Esophagus squamous epithelium (tissue), 5 donors: ENCODE measurements at regions not wholly inside any gene's neighbourhood (a gene's known extent, or its start where the extent isn't known, plus 50 kb on each side); places are given as distances from the start of the nearest gene placed in this dataset.

Experiments
- DNase-seq: peaks from one replicate; lab custom pipeline; 2025; lab: John Stamatoyannopoulos, UW
- H3K27ac ChIP-seq, 4 donors: fragments of 200-600 bp; sonication (generic); one replicate each; pipeline ENCODE4 v1.5.1; 2016 to 2019; ENCODE audit warnings: mild to moderate bottlenecking in 1 of 4
- H3K27me3 ChIP-seq, 4 donors: fragments of 200-600 bp; sonication (generic); 1 replicate in 3 of 4; 2 replicates in 1 of 4; pipeline versions ENCODE4 v1.5.1 to v1.6.0; 2017 to 2021; ENCODE audit warnings: antibody characterized with exemption in 1 of 4
- H3K36me3 ChIP-seq, 3 donors: fragments of 200-600 bp; sonication (generic); one replicate each; pipeline ENCODE4 v1.5.1; 2016 to 2019
- H3K4me1 ChIP-seq, 3 donors: fragments of 200-600 bp; sonication (generic); one replicate each; pipeline ENCODE4 v1.5.1; 2017 to 2019
- H3K4me3 ChIP-seq, 4 donors: fragments of 200-600 bp; sonication (generic); 1 replicate in 3 of 4; 2 replicates in 1 of 4; pipeline ENCODE4 v1.5.1; 2016 to 2019; ENCODE audit warnings: mild to moderate bottlenecking in 2 of 4, moderate library complexity in 1 of 4
- H3K9me3 ChIP-seq, 3 donors: fragments of 200-600 bp; sonication (generic); one replicate each; pipeline ENCODE4 v1.5.1; 2016 to 2019
- POLR2A ChIP-seq, 4 donors: fragments of 450-650 bp; IDR thresholded peaks; one replicate each; pipeline ENCODE4 v1.6.1; 2017; ENCODE audit warnings: antibody characterized with exemption in 4 of 4, mild to moderate bottlenecking in 4 of 4, moderate library complexity in 3 of 4
- WGBS, 2 donors: methylation state at CpG; one replicate each; pipeline ENCODE4 v1.1.5; 2018; 5-methylcytosine and 5-hydroxymethylcytosine counted together
- intact Hi-C: fragments of 100-400 bp; cut with DNase I; formaldehyde crosslinking; loops from one replicate; pipeline ENCODE4 v1.15.0; 2022
- TF ChIP-seq, protein P1 (sequence below), 6 experiments: fragments of 450-650 bp in 4 of 6; fragments of 200-600 bp in 2 of 6; sonication (generic) in 2 of 6; IDR thresholded peaks; one replicate each; pipeline ENCODE4 v1.5.1; 2016 to 2019; ENCODE audit warnings: antibody characterized with exemption in 6 of 6, mild to moderate bottlenecking in 4 of 6, moderate library complexity in 4 of 6
- donor health status: DM: yes; HTN: yes; CAD: no.

DNA sequence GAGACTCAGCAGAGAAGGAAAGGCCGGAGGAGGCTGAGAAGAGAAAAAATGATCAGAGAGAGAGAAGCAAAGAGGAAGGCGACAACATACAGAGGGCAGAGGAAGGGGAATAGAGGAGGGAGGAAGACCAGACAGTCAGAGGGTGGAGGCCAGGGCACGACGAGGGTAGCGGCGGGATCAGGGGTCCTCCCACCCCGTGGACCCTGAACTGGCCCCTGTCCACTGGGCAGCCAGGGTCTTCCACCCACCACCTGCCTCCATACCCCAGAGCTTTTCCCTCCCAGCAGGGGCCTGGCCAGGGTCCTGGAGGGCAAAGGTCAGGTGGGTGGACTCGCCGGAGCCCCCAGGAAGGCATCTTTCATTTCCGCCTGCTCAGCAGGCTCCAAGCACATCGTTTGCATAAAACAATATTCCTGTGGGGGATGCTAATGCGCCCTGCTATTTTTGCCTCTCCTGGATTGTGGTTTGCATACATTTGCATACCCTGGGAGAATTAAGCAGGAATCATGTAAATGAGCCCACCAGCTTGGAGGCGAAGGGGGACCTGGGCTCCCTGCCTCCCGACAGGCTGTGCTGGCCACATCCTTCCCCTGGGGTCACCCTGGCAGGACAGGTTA lies 394.1 kb downstream of the MN1 start:
- Histone ChIP-seq H3K36me3 (no peaks in the 10 kb centered on the region), H3K4me1 (no peaks in the 10 kb centered on the region), H3K4me3 (no peak overlapping the region), H3K27me3 (peaks cover 0 to 19% (median 0%) of the 10 kb centered on the region in 4 donors), H3K27ac (no peak overlapping the region), H3K9me3 (peaks cover 0 to 6% (median 0%) of the 10 kb centered on the region in 3 donors)
- intact Hi-C loops, result loop anchor here (10.0 kb wide), 2 partner anchors 397 to 587 kb away; partner anchors contain the start of gene MN1
- TF ChIP-seq, protein P1, sequence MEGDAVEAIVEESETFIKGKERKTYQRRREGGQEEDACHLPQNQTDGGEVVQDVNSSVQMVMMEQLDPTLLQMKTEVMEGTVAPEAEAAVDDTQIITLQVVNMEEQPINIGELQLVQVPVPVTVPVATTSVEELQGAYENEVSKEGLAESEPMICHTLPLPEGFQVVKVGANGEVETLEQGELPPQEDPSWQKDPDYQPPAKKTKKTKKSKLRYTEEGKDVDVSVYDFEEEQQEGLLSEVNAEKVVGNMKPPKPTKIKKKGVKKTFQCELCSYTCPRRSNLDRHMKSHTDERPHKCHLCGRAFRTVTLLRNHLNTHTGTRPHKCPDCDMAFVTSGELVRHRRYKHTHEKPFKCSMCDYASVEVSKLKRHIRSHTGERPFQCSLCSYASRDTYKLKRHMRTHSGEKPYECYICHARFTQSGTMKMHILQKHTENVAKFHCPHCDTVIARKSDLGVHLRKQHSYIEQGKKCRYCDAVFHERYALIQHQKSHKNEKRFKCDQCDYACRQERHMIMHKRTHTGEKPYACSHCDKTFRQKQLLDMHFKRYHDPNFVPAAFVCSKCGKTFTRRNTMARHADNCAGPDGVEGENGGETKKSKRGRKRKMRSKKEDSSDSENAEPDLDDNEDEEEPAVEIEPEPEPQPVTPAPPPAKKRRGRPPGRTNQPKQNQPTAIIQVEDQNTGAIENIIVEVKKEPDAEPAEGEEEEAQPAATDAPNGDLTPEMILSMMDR (IDR thresholded peaks at IDR 0.05), result no peak
- TF ChIP-seq POLR2A (IDR thresholded peaks at IDR 0.05), result no peak
- DNase-seq, result no peak
- WGBS, 2 donors, result 73 to 77% methylated on average over 11 to 12 of the region's 14 CpGs

DNA sequence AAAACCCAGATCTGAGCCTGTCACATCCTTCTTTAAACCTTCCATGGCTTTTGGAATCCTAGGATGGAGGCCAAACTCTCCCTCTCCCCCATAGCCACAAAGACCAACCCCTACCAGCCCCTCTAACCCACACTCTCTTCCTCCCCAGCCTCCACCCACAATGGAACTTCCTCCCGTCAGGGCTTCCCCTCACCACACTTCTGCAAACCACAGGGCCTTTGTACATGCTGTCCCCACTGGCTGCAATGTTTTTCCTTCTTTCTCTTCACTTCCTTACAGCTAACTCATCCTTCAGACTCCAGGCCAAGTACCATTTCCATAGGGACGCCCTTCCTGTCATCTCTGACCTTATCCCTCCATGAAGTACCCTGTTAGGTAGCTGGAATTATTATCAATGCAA lies 393.5 kb downstream of the MN1 start:
- no peak for DNase-seq
- WGBS, 2 donors, result 62 to 77% methylated on average over 2 of the region's 2 CpGs
- H3K27ac ChIP-seq, result no peak overlapping the region
- H3K4me1 ChIP-seq, result no peaks in the 10 kb centered on the region
- H3K27me3 ChIP-seq, result peaks cover 0 to 25% (median 0%) of the 10 kb centered on the region in 4 donors
- intact Hi-C loops, result loop anchor here (10.0 kb wide), 2 partner anchors 397 to 587 kb away; partner anchors contain the start of gene MN1
- H3K36me3 ChIP-seq, result no peaks in the 10 kb centered on the region
- H3K9me3 ChIP-seq, result peaks cover 0 to 1% (median 0%) of the 10 kb centered on the region in 3 donors
- no peak overlapping the region for H3K4me3 ChIP-seq
- TF ChIP-seq POLR2A (IDR thresholded peaks at IDR 0.05), result no peak
- TF ChIP-seq, protein P1 (IDR thresholded peaks at IDR 0.05), result no peak

DNA sequence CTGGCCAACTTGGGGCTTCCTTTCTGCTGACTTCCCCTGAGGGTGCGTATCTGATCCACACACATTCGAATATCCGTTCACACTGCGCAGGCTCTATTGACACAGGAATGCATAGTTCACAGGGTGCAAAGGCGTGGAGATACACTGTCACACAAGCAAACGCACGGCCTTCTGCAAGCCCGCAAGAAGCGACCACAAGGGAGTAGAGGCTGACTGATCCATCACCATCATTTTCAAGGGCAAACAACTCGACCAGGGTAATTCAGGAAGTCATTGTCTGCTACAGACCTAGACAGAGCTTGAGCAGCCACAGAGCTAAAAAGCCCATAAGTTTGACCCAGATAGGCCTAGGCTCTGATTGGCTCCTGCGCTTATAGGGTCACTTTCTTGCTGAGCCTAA lies 392.3 kb downstream of the MN1 start:
- H3K36me3 ChIP-seq, result no peaks in the 10 kb centered on the region
- no peak overlapping the region for H3K4me3 ChIP-seq
- H3K27me3 ChIP-seq, result peaks cover 0 to 38% (median 0%) of the 10 kb centered on the region in 4 donors
- no peaks in the 10 kb centered on the region for H3K4me1 ChIP-seq
- H3K9me3 ChIP-seq, result no peaks in the 10 kb centered on the region
- DNase-seq, result no peak
- WGBS, 2 donors, result 63 to 83% methylated on average over 9 to 11 of the region's 11 CpGs
- TF ChIP-seq, protein P1 (IDR thresholded peaks at IDR 0.05), result no peak
- no peak for TF ChIP-seq POLR2A (IDR thresholded peaks at IDR 0.05)
- intact Hi-C loops, result loop anchor here (10.0 kb wide), 2 partner anchors 396 to 586 kb away; partner anchors contain the start of gene MN1
- no peak overlapping the region for H3K27ac ChIP-seq

DNA sequence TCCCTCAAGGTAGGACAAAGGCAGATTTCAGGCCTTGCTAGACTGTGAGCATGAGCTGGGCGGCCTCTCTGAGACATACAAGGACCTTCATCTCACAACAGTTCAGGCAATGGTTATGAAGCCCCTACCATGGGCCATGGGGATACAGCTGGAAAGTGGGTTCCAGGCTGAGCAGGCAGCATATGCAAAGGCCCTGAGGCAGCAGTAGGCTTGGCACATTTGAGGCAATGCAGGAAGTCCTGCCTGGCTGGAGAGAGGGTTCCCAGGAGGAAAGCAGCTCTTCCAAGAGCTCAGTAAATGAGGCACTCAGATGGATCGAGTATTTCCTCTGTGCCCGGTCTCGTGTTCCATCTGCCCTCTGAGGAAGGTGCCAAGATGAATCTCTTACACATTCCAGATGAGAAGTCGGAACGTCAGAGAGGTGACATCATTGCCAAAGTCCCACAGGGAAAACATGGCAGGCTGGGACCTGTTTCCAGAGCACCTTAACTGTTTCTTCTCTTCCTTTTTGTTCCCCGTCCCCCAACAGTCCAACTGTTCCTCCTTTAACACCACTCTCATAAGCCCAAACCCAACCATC lies 388.6 kb downstream of the MN1 start:
- peaks cover 0 to 48% (median 0%) of the 10 kb centered on the region in 4 donors for H3K27me3 ChIP-seq
- intact Hi-C loops, result no loop called here
- 61 to 68% methylated on average over 4 to 6 of the region's 7 CpGs for WGBS, 2 donors
- TF ChIP-seq POLR2A (IDR thresholded peaks at IDR 0.05), result no peak
- TF ChIP-seq, protein P1 (IDR thresholded peaks at IDR 0.05), result no peak
- no peak overlapping the region for H3K27ac ChIP-seq
- no peak for DNase-seq
- H3K36me3 ChIP-seq, result no peaks in the 10 kb centered on the region
- H3K4me1 ChIP-seq, result peaks cover 0 to 8% (median 0%) of the 10 kb centered on the region in 3 donors
- H3K9me3 ChIP-seq, result no peaks in the 10 kb centered on the region
- no peak overlapping the region for H3K4me3 ChIP-seq

DNA sequence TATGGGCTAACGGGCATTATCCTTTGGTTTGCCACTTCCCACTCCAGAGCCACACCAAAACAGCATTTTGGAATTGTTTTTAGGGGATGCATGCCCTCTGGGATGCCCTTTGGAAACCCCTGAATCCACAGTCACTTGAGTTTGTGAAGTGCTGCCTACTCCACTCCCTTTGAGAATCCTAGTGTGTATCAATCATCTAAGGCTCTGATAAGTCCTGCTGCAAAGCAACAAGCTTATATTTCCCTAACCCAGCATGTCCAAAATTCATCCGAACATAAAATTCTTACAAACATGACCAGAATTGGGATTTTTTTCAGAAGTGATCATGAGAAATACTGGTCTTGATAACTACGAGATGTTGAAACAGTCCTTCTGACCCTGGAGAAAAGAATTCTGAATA lies 387.9 kb downstream of the MN1 start:
- Histone ChIP-seq H3K4me1 (peaks cover 0 to 8% (median 0%) of the 10 kb centered on the region in 3 donors), H3K27ac (no peak overlapping the region), H3K36me3 (no peaks in the 10 kb centered on the region), H3K27me3 (peaks cover 0 to 48% (median 0%) of the 10 kb centered on the region in 4 donors), H3K9me3 (no peaks in the 10 kb centered on the region), H3K4me3 (no peak overlapping the region)
- 81 to 86% methylated on average over 3 of the region's 3 CpGs for WGBS, 2 donors
- DNase-seq, result no peak
- intact Hi-C loops, result no loop called here
- TF ChIP-seq, protein P1 (IDR thresholded peaks at IDR 0.05), result no peak
- no peak for TF ChIP-seq POLR2A (IDR thresholded peaks at IDR 0.05)
